HFF-Myc (cell line): ENCODE measurements at regions not wholly inside any gene's neighbourhood (a gene's known extent, or its start where the extent isn't known, plus 50 kb on each side); places are given as distances from the start of the nearest gene placed in this dataset.

Experiments used
- DNase-seq: peaks from one replicate; pipeline ENCODE4 v3.0.0-alpha.2; 2011; ENCODE audit warnings: low read depth; ENCODE audit errors: extremely low read depth
- H3K4me3 ChIP-seq: replicated peaks from 2 replicates; pipeline ENCODE4 v1.5.1; 2011; ENCODE audit warnings: low read depth, mild to moderate bottlenecking, control low read depth, low read length
- TF ChIP-seq, protein P1 (sequence below): IDR thresholded peaks from 2 replicates; pipeline ENCODE4 v1.5.1; 2012; ENCODE audit warnings: mild to moderate bottlenecking, low read depth, low read length, control low read depth; ENCODE audit errors: missing control alignments

DNA sequence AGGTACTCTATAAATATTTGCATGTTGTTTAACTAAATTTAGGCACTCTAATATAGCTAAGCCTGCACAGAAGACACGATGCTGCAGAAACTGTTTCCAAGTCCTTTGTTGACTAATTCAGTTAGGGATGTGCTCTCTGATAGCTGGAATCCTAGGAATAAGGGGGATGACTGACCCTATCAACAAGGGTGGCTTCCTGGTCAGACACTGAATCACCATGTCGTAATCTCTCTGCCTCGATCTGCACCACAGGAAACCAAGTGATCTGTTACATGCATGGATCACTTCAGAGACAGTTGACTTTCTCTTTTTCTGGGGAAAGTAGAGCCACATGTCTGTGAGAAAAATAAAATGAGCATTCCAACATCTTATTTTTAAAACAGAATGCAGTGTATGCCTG lies 169.1 kb downstream of the GUCY2F start:
- TF ChIP-seq, protein P1, sequence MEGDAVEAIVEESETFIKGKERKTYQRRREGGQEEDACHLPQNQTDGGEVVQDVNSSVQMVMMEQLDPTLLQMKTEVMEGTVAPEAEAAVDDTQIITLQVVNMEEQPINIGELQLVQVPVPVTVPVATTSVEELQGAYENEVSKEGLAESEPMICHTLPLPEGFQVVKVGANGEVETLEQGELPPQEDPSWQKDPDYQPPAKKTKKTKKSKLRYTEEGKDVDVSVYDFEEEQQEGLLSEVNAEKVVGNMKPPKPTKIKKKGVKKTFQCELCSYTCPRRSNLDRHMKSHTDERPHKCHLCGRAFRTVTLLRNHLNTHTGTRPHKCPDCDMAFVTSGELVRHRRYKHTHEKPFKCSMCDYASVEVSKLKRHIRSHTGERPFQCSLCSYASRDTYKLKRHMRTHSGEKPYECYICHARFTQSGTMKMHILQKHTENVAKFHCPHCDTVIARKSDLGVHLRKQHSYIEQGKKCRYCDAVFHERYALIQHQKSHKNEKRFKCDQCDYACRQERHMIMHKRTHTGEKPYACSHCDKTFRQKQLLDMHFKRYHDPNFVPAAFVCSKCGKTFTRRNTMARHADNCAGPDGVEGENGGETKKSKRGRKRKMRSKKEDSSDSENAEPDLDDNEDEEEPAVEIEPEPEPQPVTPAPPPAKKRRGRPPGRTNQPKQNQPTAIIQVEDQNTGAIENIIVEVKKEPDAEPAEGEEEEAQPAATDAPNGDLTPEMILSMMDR, result no peak
- H3K4me3 ChIP-seq, result no peak overlapping the region
- no peak for DNase-seq

DNA sequence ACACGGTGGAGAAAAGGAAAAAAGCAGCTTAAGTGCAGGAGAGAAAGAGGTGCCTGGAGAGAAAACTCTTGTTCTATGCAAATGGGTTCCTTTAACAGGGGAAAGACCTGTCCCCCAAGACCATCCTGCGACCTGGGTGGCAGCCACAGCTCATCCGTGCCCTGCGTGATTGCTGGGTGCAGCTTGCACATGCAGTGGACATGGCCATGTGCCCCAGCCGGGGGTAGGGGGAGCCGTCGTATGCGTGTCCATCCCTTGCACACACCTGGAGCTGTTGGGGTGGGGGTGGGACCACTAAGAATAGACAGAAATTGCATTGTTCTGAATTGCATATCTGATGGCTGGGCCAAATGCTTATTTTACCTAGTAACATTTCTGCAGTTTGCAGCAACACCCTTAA lies 171.9 kb downstream of the GUCY2F start:
- no peak overlapping the region for H3K4me3 ChIP-seq
- TF ChIP-seq, protein P1, result no peak
- no peak for DNase-seq

DNA sequence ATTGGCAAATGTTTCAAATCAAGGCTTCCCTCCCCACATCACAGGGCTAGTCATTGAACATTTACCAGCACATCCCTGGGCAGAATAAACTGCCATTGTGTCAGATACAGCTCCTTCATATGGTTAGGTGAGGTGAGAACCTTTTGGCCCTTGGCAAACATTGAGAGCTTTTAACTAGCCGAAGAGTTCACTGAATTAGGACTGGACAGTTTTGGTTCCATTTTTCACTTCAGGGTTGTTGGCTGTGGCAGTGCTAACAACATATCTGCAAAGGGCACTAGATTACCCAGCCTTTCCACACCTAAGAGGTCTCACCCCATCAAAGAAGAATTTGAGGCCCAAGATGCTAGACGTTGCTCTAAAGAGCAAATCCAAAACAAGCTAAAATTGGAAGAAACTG lies 180.7 kb downstream of the GUCY2F start:
- H3K4me3 ChIP-seq, result no peak overlapping the region
- TF ChIP-seq, protein P1, result no peak
- DNase-seq, result no peak

DNA sequence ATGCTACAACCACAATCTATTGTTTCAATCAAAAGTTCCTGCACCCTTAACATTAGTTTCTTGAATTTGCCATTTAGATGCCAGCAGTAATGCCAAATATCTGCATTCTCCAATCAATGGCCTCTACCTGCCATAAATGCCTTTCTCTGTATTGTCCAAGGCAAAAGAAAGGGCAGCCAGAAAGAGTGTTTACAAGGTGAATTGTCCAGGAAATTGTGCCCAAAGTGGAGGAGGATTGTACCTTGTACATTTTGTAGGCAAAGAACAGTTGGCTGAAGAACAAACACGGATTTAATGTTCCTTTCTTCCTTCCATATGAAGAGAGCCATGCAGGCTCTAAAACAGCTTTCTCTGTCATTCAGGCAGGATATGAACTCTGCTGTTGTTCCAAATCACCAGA lies 181.5 kb downstream of the GUCY2F start:
- TF ChIP-seq, protein P1, result no peak
- H3K4me3 ChIP-seq, result no peak overlapping the region
- no peak for DNase-seq

DNA sequence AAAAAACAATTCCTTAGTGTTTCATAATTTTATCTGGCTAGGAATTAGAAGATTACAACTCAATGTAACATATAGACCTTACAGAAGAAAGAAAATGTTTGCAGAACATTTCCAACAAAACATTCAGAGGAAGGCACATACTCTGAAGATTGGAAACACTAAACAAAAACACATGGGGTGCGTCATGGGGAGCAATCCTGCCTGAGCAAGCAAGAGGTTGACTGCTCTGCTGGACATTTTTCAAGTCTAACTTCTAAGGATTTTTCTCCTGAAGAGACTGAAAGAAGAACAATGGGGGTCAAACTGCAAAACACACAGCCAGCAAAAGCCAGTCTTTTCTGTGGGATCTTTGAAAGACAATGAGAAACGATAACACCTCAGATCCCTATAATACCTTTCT lies 182.8 kb downstream of the GUCY2F start:
- TF ChIP-seq, protein P1, result no peak
- no peak for DNase-seq
- no peak overlapping the region for H3K4me3 ChIP-seq

DNA sequence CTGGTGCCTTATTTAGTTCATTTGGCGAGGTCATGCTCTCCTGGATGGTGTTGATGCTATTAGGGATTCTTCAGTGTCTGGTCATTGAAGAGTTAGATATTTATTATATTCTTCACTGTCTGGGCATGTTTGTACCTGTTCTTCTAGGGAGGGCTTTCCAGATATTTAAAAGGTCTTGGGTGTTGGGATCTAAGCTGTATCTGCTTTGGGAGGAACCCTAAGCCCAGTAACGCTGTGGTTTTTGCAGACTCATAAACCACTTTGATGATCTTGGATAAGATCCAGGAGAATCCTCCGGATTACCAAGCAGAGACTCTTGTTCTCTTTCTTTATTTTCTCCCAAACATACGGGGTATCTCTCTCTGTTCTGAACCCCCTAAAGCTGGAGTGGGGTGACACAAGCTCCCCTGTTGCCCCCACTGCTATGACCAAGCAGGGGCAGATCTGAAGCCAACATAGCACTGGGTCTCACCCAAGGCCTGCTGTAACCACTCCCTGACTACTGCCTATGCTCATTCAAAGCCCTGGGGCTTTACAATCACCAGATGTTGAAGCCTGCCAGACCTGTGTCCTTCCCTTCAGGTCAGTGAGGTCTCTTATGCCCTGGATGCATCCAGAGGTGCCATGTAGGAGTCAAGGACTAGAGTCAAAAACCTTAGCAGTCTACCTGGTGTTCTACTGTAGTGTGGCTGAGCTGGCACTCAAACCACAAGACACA lies 187.6 kb downstream of the GUCY2F start:
- no peak overlapping the region for H3K4me3 ChIP-seq
- TF ChIP-seq, protein P1, result no peak
- DNase-seq, result no peak

DNA sequence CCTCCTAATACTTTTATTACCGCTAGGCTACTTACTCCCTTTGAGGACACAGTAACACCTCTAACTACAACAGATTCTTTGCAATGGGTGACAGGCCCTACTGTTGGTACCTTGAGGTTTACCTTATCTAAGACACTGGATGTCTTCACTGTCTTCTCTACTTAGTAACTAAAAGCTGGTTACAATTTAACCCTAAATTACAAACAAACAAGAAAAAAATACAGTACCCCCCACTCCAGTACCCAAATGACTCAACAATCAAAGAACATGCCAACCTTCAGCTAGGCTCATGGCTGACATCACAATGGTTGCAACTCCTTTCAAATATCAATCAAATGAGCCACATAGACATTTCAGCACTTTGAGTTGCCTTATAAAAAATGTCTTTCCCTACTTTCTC lies 198.0 kb downstream of the GUCY2F start:
- TF ChIP-seq, protein P1, result no peak

More for the DNA sequence above, 198.0 kb downstream of the GUCY2F start:
- DNase-seq, result no peak
- H3K4me3 ChIP-seq, result no peak overlapping the region
